ENCODE measurements at regions not wholly inside any gene's neighbourhood (a gene's known extent, or its start where the extent isn't known, plus 50 kb on each side); places are given as distances from the start of the nearest gene placed in this dataset.
"Not testable (repeated sequence)": the region's sequence is repeated elsewhere in the genome, so short reads cannot be mapped to it uniquely, and the experiment has no call there.

DNA sequence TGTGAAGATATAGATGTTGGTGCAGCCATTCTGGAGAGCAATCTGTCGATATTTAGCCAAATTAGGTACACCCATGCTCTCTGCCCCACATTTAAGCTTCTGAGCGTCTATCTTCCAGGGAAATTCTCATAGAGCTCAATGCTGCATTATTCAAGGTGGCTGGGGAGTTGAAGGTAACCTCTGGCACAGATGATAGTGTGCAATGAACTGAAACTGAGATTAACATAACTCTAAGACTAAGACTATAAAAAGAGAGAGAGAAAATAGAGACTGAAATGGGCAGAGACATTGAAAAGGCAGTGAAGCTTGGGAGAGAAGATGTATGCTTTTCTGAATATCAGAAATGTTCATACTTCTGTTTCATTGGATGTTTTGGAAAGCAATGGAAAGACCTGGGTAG is 1197.0 kb upstream of the AUTS2 start:
- TF ChIP-seq, protein P1, sequence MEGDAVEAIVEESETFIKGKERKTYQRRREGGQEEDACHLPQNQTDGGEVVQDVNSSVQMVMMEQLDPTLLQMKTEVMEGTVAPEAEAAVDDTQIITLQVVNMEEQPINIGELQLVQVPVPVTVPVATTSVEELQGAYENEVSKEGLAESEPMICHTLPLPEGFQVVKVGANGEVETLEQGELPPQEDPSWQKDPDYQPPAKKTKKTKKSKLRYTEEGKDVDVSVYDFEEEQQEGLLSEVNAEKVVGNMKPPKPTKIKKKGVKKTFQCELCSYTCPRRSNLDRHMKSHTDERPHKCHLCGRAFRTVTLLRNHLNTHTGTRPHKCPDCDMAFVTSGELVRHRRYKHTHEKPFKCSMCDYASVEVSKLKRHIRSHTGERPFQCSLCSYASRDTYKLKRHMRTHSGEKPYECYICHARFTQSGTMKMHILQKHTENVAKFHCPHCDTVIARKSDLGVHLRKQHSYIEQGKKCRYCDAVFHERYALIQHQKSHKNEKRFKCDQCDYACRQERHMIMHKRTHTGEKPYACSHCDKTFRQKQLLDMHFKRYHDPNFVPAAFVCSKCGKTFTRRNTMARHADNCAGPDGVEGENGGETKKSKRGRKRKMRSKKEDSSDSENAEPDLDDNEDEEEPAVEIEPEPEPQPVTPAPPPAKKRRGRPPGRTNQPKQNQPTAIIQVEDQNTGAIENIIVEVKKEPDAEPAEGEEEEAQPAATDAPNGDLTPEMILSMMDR (IDR thresholded peaks at IDR 0.05): no peak
- Histone ChIP-seq H3K36me3 (no peaks in the 10 kb centered on the region), H3K4me3 (no peak overlapping the region), H3K27ac (no peak overlapping the region), H3K9me3 (no peaks in the 10 kb centered on the region), H3K27me3 (no peaks in the 10 kb centered on the region), H3K4me1 (no peaks in the 10 kb centered on the region), H3K9ac (ENCODE audit: low read depth in 2 of 2, low read length in 2 of 2) (no peak overlapping the region)
- DNase-seq: no peak
- intact Hi-C loops (cut with DNase I): no loop called here

DNA sequence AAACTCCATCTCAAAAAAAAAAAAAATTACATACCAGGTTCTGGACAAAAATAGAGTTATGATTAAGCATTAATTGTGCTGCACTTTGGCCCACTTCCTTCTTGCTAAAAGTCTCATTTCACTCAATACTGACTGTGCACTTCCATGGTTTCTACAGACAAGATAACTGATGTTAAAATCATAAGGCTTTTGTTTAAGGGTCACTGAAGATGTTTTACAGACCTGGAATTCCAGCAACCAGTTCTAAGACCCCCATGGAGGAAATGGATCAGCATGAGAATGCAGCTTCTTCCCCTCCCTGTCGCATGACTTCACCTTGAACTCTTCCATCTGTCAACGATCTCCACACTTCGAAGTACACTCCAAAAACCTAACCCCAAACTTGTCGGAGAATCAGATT is 1191.8 kb upstream of the AUTS2 start:
- H3K27ac ChIP-seq: no peak overlapping the region
- no peak overlapping the region for H3K4me3 ChIP-seq
- no peaks in the 10 kb centered on the region for H3K4me1 ChIP-seq
- H3K36me3 ChIP-seq: no peaks in the 10 kb centered on the region
- H3K9ac ChIP-seq (ENCODE audit: low read depth in 2 of 2, low read length in 2 of 2): no peak overlapping the region
- no peaks in the 10 kb centered on the region for H3K27me3 ChIP-seq
- no peaks in the 10 kb centered on the region for H3K9me3 ChIP-seq
- TF ChIP-seq, protein P1 (IDR thresholded peaks at IDR 0.05): no peak
- no peak for DNase-seq
- intact Hi-C loops (cut with DNase I): no loop called here

DNA sequence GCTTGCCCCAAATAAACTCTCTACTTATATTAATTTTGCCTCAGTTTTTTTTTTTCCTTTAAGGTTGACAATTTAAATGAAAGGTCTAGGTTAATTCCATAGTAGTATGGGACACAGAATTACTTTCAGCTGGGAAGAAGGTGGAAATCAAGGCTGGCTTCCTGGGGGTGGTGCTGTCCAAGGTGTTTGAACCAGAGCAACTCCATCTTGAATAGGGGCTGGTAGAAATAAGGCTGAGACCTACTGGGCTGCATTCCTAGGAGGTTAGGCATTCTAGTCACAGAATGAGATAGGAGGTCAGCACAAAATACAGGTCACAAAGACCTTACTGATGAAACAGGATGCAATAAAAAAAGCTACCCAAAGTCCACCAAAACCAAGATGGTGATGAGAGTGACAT is 1190.8 kb upstream of the AUTS2 start:
- Histone ChIP-seq H3K4me3 (no peak overlapping the region), H3K27me3 (no peaks in the 10 kb centered on the region), H3K27ac (no peak overlapping the region), H3K9me3 (no peaks in the 10 kb centered on the region), H3K36me3 (no peaks in the 10 kb centered on the region), H3K9ac (ENCODE audit: low read depth in 2 of 2, low read length in 2 of 2) (no peak overlapping the region), H3K4me1 (no peaks in the 10 kb centered on the region)
- TF ChIP-seq, protein P1 (IDR thresholded peaks at IDR 0.05): no peak
- no peak for DNase-seq
- intact Hi-C loops (cut with DNase I): no loop called here

DNA sequence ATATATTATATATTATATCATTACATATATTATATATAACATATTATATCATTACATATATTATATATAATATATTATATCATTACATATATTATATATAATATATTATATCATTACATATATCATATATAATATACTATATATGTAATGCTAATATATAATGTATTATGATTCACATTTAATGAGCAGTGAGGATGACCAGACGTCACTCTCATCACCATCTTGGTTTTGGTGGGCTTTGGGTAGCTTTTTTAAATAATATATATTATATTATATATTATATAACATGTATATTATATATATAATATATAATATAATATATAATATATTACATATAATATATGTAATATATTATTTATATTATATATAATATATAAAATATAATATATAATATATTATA is 1189.4 kb upstream of the AUTS2 start:
- intact Hi-C loops (cut with DNase I): no loop called here
- DNase-seq: no peak
- TF ChIP-seq, protein P1 (IDR thresholded peaks at IDR 0.05): no peak
- no peak overlapping the region for H3K4me3 ChIP-seq
- no peak overlapping the region for H3K27ac ChIP-seq
- H3K4me1 ChIP-seq: no peaks in the 10 kb centered on the region
- H3K27me3 ChIP-seq: no peaks in the 10 kb centered on the region
- H3K9me3 ChIP-seq: no peaks in the 10 kb centered on the region
- H3K9ac ChIP-seq (ENCODE audit: low read depth in 2 of 2, low read length in 2 of 2): no peak overlapping the region
- H3K36me3 ChIP-seq: no peaks in the 10 kb centered on the region

DNA sequence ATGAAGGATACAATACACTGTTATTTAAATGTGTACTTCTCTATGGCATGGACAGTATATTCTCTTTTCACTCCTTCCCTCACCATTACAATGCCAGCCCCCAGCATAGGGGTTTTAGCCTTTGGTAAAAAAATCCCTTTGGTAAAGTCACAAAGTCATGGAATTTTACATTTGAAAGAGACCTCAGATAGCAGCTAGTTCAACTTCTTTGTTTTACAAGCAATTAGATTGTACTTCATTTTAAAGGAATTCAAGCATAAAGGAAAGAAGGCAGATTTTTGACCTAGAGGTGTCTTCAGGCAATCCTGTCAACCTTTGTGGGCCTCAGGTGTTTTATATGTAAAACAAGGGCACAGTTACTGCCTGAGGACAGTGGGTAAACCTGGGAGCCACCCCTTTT is 1188.4 kb upstream of the AUTS2 start:
- no peaks in the 10 kb centered on the region for H3K4me1 ChIP-seq
- no peaks in the 10 kb centered on the region for H3K27me3 ChIP-seq
- H3K9me3 ChIP-seq: no peaks in the 10 kb centered on the region
- H3K27ac ChIP-seq: no peak overlapping the region
- no peak overlapping the region for H3K9ac ChIP-seq (ENCODE audit: low read depth in 2 of 2, low read length in 2 of 2)
- H3K36me3 ChIP-seq: no peaks in the 10 kb centered on the region
- TF ChIP-seq, protein P1 (IDR thresholded peaks at IDR 0.05): no peak
- DNase-seq: no peak
- H3K4me3 ChIP-seq: no peak overlapping the region
- intact Hi-C loops (cut with DNase I): no loop called here

DNA sequence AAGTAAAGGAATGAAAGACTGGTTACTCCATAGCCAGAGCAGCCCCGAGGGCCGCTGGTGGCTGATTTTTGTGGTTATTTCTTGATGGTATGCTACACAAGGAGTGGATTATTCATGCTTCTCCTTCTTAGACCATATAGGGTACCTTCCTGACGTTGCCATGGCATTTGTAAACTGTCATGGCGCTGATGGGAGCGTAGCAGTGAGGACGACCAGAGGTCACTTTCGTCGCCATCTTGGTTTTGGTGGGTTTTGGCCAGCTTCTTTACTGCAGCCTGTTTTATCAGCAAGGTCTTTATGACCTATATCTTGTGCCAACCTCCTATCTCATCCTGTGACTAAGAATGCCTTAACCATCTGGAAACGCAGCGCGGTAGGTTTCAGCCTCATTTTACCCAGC is 1187.6 kb upstream of the AUTS2 start:
- H3K4me1 ChIP-seq; intact Hi-C loops (cut with DNase I); H3K27ac ChIP-seq; H3K4me3 ChIP-seq; H3K9me3 ChIP-seq; H3K27me3 ChIP-seq; DNase-seq; H3K36me3 ChIP-seq; H3K9ac ChIP-seq (ENCODE audit: low read depth in 2 of 2, low read length in 2 of 2): not testable (repeated sequence)

Data from colonic mucosa (tissue), 4 donors.